SU-DHL-6 (cell line): ENCODE measurements at regions not wholly inside any gene's neighbourhood (a gene's known extent, or its start where the extent isn't known, plus 50 kb on each side); places are given as distances from the start of the nearest gene placed in this dataset.

Experiments used
- H2AFZ ChIP-seq: fragments of 200-600 bp; sonication (generic); 2 replicates; pipeline ENCODE4 v1.6.1; 2014; ENCODE audit warnings: low read depth, mild to moderate bottlenecking, moderate library complexity, mixed read lengths, antibody characterized with exemption, low read length; ENCODE audit not compliant: severe bottlenecking
- H3F3A ChIP-seq: fragments of 200-600 bp; shearing (Covaris generic); 2 replicates; pipeline ENCODE4 v1.6.0; 2016; ENCODE audit warnings: antibody characterized with exemption, mild to moderate bottlenecking; ENCODE audit not compliant: insufficient read depth
- H3K27ac ChIP-seq: fragments of 200-600 bp; sonication (generic); 2 replicates; pipeline ENCODE4 v1.5.1; 2016; ENCODE audit warnings: low read depth, mild to moderate bottlenecking, low read length, moderate library complexity, mixed read lengths
- H3K27me3 ChIP-seq: fragments of 200-600 bp; sonication (generic), shearing (Covaris generic); 2 replicates; pipeline ENCODE4 v1.6.0; 2014; ENCODE audit warnings: mild to moderate bottlenecking, low read length
- H3K36me3 ChIP-seq: fragments of 200-600 bp; sonication (generic); 2 replicates; pipeline ENCODE4 v1.6.1; 2014; ENCODE audit warnings: mild to moderate bottlenecking, low read length, mixed read lengths
- H3K4me2 ChIP-seq: fragments of 300-600, 200-600 bp; shearing (Covaris generic), sonication (generic); 2 replicates; pipeline ENCODE4 v1.6.0; 2014; ENCODE audit warnings: low read length, low read depth, mild to moderate bottlenecking; ENCODE audit not compliant: poor library complexity, severe bottlenecking
- H3K4me3 ChIP-seq: fragments of 200-600 bp; sonication (generic); 2 replicates; pipeline ENCODE4 v1.5.1; 2014; ENCODE audit warnings: antibody characterized with exemption, low read length, mild to moderate bottlenecking, mixed read lengths; ENCODE audit not compliant: insufficient read depth, poor library complexity, severe bottlenecking
- H3K79me2 ChIP-seq: fragments of 200-600 bp; sonication (generic); 2 replicates; pipeline ENCODE4 v1.6.1; 2014; ENCODE audit warnings: mild to moderate bottlenecking, low read length, moderate library complexity; ENCODE audit not compliant: insufficient read depth
- H3K9ac ChIP-seq: fragments of 200-600 bp; sonication (generic); 2 replicates; pipeline ENCODE4 v1.7.0; 2014; ENCODE audit warnings: mild to moderate bottlenecking, low read length
- H3K9me2 ChIP-seq: fragments of 200-600 bp; sonication (generic); replicated peaks from 2 replicates; pipeline ENCODE4 v1.6.1; 2014; ENCODE audit warnings: low read length; ENCODE audit not compliant: insufficient read depth
- H3K9me3 ChIP-seq: fragments of 200-600 bp; sonication (generic); 2 replicates; pipeline ENCODE4 v1.6.1; 2014; ENCODE audit warnings: low read length, mixed read lengths; ENCODE audit not compliant: insufficient read depth
- H4K20me1 ChIP-seq: fragments of 200-600 bp; sonication (generic); 2 replicates; pipeline ENCODE4 v1.6.1; 2014; ENCODE audit warnings: low read depth, mild to moderate bottlenecking, antibody characterized with exemption, low read length, moderate library complexity, mixed read lengths
- CTCF ChIP-seq: fragments of 200-600 bp; sonication (generic); IDR thresholded peaks from one replicate; pipeline ENCODE4 v1.5.1; 2017; ENCODE audit warnings: antibody characterized with exemption, mild to moderate bottlenecking, low read length, moderate library complexity; ENCODE audit not compliant: insufficient read depth, poor library complexity, severe bottlenecking
- EZH2phosphoT487 ChIP-seq: fragments of 200-600 bp; sonication (generic), shearing (Covaris generic); conservative IDR thresholded peaks from 2 replicates; pipeline ENCODE4 v1.6.1; 2018; ENCODE audit warnings: mild to moderate bottlenecking, antibody characterized with exemption, low read length, moderate library complexity, mixed read lengths

- H4K20me1 ChIP-seq, result no peaks in the 10 kb centered on the region
- H3K27me3 ChIP-seq, result no peaks in the 10 kb centered on the region
- no peak overlapping the region for H3K4me3 ChIP-seq
- no peaks in the 10 kb centered on the region for H3K79me2 ChIP-seq
- H3K4me2 ChIP-seq, result no peak overlapping the region
- H3K9ac ChIP-seq, result no peak overlapping the region
- no peaks in the 10 kb centered on the region for H3K36me3 ChIP-seq
- H3K9me3 ChIP-seq, result no peaks in the 10 kb centered on the region
- H3F3A ChIP-seq, result no peaks in the 10 kb centered on the region
- H2AFZ ChIP-seq, result no peak overlapping the region
- no peaks in the 10 kb centered on the region for H3K9me2 ChIP-seq
- no peak overlapping the region for H3K27ac ChIP-seq
- TF ChIP-seq CTCF (no peak), EZH2phosphoT487 (no peak)
Measured at GRCh38 chr2:19122220-19122619, 236.2 kb downstream of the OSR1 start.

- no peak overlapping the region for H3K9ac ChIP-seq
- no peak overlapping the region for H3K4me3 ChIP-seq
- no peak for TF ChIP-seq CTCF
- TF ChIP-seq EZH2phosphoT487, result no peak
- no peak overlapping the region for H3K4me2 ChIP-seq
- H2AFZ ChIP-seq, result no peak overlapping the region
- no peaks in the 10 kb centered on the region for H4K20me1 ChIP-seq
- no peaks in the 10 kb centered on the region for H3K79me2 ChIP-seq
- no peak overlapping the region for H3K27ac ChIP-seq
- no peaks in the 10 kb centered on the region for H3K27me3 ChIP-seq
- H3K9me3 ChIP-seq, result no peaks in the 10 kb centered on the region
- no peaks in the 10 kb centered on the region for H3K36me3 ChIP-seq
- no peaks in the 10 kb centered on the region for H3K9me2 ChIP-seq
- no peaks in the 10 kb centered on the region for H3F3A ChIP-seq
Measured at GRCh38 chr2:19120941-19121750, 237.3 kb downstream of the OSR1 start.

GRCh38 chr2:19120181-19120580 lies 238.2 kb downstream of the OSR1 start:
- Histone ChIP-seq H3K27ac (no peak overlapping the region), H3K4me2 (no peak overlapping the region), H3K4me3 (no peak overlapping the region), H2AFZ (no peak overlapping the region), H3K79me2 (no peaks in the 10 kb centered on the region), H3K9ac (no peak overlapping the region), H3K36me3 (no peaks in the 10 kb centered on the region), H4K20me1 (no peaks in the 10 kb centered on the region), H3K27me3 (no peaks in the 10 kb centered on the region), H3K9me2 (no peaks in the 10 kb centered on the region), H3K9me3 (no peaks in the 10 kb centered on the region), H3F3A (no peaks in the 10 kb centered on the region)
- TF ChIP-seq CTCF (no peak), EZH2phosphoT487 (no peak)
